GM23338 (cell line): ENCODE measurements at regions not wholly inside any gene's neighbourhood (a gene's known extent, or its start where the extent isn't known, plus 50 kb on each side); places are given as distances from the start of the nearest gene placed in this dataset.

ENCODE experiments used
- ATAC-seq: fragments of 200-7000 bp; cut with Tn5 transposase; 3 replicates; pipeline ENCODE4 v1.9.1; 2020
- DNase-seq: peaks from one replicate; pipeline ENCODE4 v3.0.0-alpha.2; 2015; ENCODE audit warnings: low spot score
- H2AFZ ChIP-seq: fragments of 200-600 bp; sonication (generic); 2 replicates; pipeline ENCODE4 v1.8.0; 2016; ENCODE audit warnings: antibody characterized with exemption, mild to moderate bottlenecking, moderate library complexity
- H3F3A ChIP-seq: fragments of 200-600 bp; sonication (generic); replicated peaks from 2 replicates; pipeline ENCODE4 v1.8.0; 2017; ENCODE audit warnings: antibody characterized with exemption, mixed run types, low read depth
- H3K27ac ChIP-seq: fragments of 200-600 bp; sonication (generic); 2 replicates; pipeline ENCODE4 v1.6.1; 2016; ENCODE audit warnings: low read depth
- H3K27me3 ChIP-seq: fragments of 200-600 bp; sonication (generic); 2 replicates; pipeline ENCODE4 v1.8.0; 2016; ENCODE audit warnings: mild to moderate bottlenecking, mixed run types, moderate library complexity; ENCODE audit not compliant: insufficient read depth
- H3K36me3 ChIP-seq: fragments of 200-600 bp; sonication (generic); 2 replicates; pipeline ENCODE4 v1.8.0; 2016; ENCODE audit warnings: mild to moderate bottlenecking; ENCODE audit not compliant: insufficient read depth
- H3K4me1 ChIP-seq: fragments of 200-600 bp; sonication (generic); 2 replicates; pipeline ENCODE4 v1.8.0; 2016; ENCODE audit warnings: mild to moderate bottlenecking, moderate library complexity; ENCODE audit not compliant: insufficient read depth
- H3K4me2 ChIP-seq: fragments of 200-600 bp; sonication (generic); 2 replicates; pipeline ENCODE4 v1.7.1; 2017; ENCODE audit warnings: mixed run types
- H3K4me3 ChIP-seq: fragments of 200-600 bp; sonication (generic); 2 replicates; pipeline ENCODE4 v1.6.1; 2016; ENCODE audit warnings: mixed run types
- H3K79me2 ChIP-seq: fragments of 200-600 bp; sonication (generic); replicated peaks from 2 replicates; pipeline ENCODE4 v1.8.0; 2017; ENCODE audit warnings: mild to moderate bottlenecking; ENCODE audit not compliant: insufficient read depth
- H3K9me2 ChIP-seq: fragments of 200-600 bp; sonication (generic); 2 replicates; pipeline ENCODE4 v1.8.0; 2017; ENCODE audit not compliant: insufficient read depth
- H4K20me1 ChIP-seq: fragments of 200-600 bp; sonication (generic); replicated peaks from 2 replicates; pipeline ENCODE4 v1.8.0; 2017; ENCODE audit warnings: mild to moderate bottlenecking; ENCODE audit not compliant: insufficient read depth
- H3K27ac Mint-ChIP-seq: 2 replicates; pipeline ENCODE4 v1.8.0; 2020; ENCODE audit warnings: inconsistent platforms, mild to moderate bottlenecking, moderate library complexity, mixed read lengths
- H3K27me3 Mint-ChIP-seq: 3 replicates; pipeline ENCODE4 v1.8.0; 2022; ENCODE audit warnings: low read depth, mild to moderate bottlenecking, moderate library complexity, mixed read lengths, inconsistent platforms; ENCODE audit not compliant: insufficient read depth, poor library complexity
- H3K36me3 Mint-ChIP-seq: 3 replicates; pipeline ENCODE4 v1.8.0; 2021; ENCODE audit warnings: low read depth, mild to moderate bottlenecking, inconsistent platforms, moderate library complexity, mixed read lengths
- H3K4me1 Mint-ChIP-seq: 3 replicates; pipeline ENCODE4 v1.8.0; 2020; ENCODE audit warnings: mild to moderate bottlenecking, inconsistent platforms, mixed read lengths
- H3K4me3 Mint-ChIP-seq: 3 replicates; pipeline ENCODE4 v1.8.0; 2021; ENCODE audit warnings: moderate library complexity, mild to moderate bottlenecking, inconsistent platforms, mixed read lengths
- H3K9me3 Mint-ChIP-seq: 3 replicates; pipeline ENCODE4 v1.8.0; 2020; ENCODE audit warnings: moderate library complexity, mild to moderate bottlenecking, inconsistent platforms, mixed read lengths
- CREB1 ChIP-seq: fragments of 250-450 bp; sonication (Bioruptor Pico); IDR thresholded peaks from 2 replicates; pipeline ENCODE4 v1.5.0; 2020; ENCODE audit warnings: low read depth, mild to moderate bottlenecking, moderate library complexity
- CTCF ChIP-seq, 2 experiments: fragments of 200-600 bp in 1 of 2; sonication (generic) in 1 of 2; conservative IDR thresholded peaks; 2 replicates each; pipeline versions ENCODE4 v1.5.1 to v1.6.1; 2016 to 2017; ENCODE audit warnings: antibody characterized with exemption in 2 of 2, low read depth in 2 of 2, mild to moderate bottlenecking in 2 of 2, moderate library complexity in 1 of 2
- ETS1 ChIP-seq: IDR thresholded peaks from 2 replicates; pipeline ENCODE4 v1.6.1; 2016; ENCODE audit warnings: antibody characterized with exemption
- EZH2 ChIP-seq: fragments of 200-600 bp; sonication (generic); IDR thresholded peaks from one replicate; pipeline ENCODE4 v1.8.0; 2017; ENCODE audit warnings: antibody characterized with exemption, mild to moderate bottlenecking, low read depth; ENCODE audit not compliant: unreplicated experiment
- EZH2phosphoT487 ChIP-seq: fragments of 200-600 bp; sonication (generic); IDR thresholded peaks from one replicate; pipeline ENCODE4 v1.8.1; 2018; ENCODE audit warnings: antibody characterized with exemption; ENCODE audit not compliant: unreplicated experiment
- JUNB ChIP-seq: IDR thresholded peaks from one replicate; pipeline ENCODE4 v1.6.1; 2016; ENCODE audit warnings: antibody characterized with exemption; ENCODE audit not compliant: unreplicated experiment
- NANOG ChIP-seq: IDR thresholded peaks from 2 replicates; pipeline ENCODE4 v1.6.1; 2016; ENCODE audit warnings: antibody characterized with exemption, borderline replicate concordance
- POLR2AphosphoS5 ChIP-seq: IDR thresholded peaks from 2 replicates; pipeline ENCODE4 v1.6.1; 2016; ENCODE audit warnings: antibody characterized with exemption, low read depth
- REST ChIP-seq: IDR thresholded peaks from one replicate; pipeline ENCODE4 v1.6.1; 2018; ENCODE audit warnings: antibody characterized with exemption; ENCODE audit not compliant: unreplicated experiment
- STAT1 ChIP-seq: IDR thresholded peaks from one replicate; pipeline ENCODE4 v1.6.1; 2016; ENCODE audit warnings: antibody characterized with exemption; ENCODE audit not compliant: unreplicated experiment
- ZNF114 ChIP-seq: fragments of 250-450 bp; sonication (Bioruptor Pico); IDR thresholded peaks from 2 replicates; pipeline ENCODE4 v1.5.0; 2020; ENCODE audit warnings: mild to moderate bottlenecking, moderate library complexity
- ZNF331 ChIP-seq: fragments of 250-450 bp; sonication (Bioruptor Pico); IDR thresholded peaks from 2 replicates; pipeline ENCODE4 v1.5.0; 2020; ENCODE audit warnings: low read depth, mild to moderate bottlenecking, moderate library complexity
- ZNF462 ChIP-seq: fragments of 250-450 bp; sonication (Bioruptor Pico); IDR thresholded peaks from 2 replicates; pipeline ENCODE4 v1.5.0; 2020; ENCODE audit warnings: mild to moderate bottlenecking, moderate library complexity

- Histone ChIP-seq H3K27ac (no peak overlapping the region), H4K20me1 (no peaks in the 10 kb centered on the region), H3K4me2 (no peak overlapping the region), H3F3A (no peaks in the 10 kb centered on the region), H3K36me3 (no peaks in the 10 kb centered on the region), H3K4me1 (peaks cover 25% of the 10 kb centered on the region; the same call in 1 of the 2 replicates), H3K79me2 (no peaks in the 10 kb centered on the region), H3K27me3 (no peaks in the 10 kb centered on the region), H3K4me3 (no peak overlapping the region), H3K9me2 (no peaks in the 10 kb centered on the region; the same call in 1 of the 2 replicates), H2AFZ (no peak overlapping the region)
- no peaks in the 10 kb centered on the region for H3K9me3 Mint-ChIP-seq
- no peaks in the 10 kb centered on the region for H3K36me3 Mint-ChIP-seq
- H3K27me3 Mint-ChIP-seq: no peaks in the 10 kb centered on the region
- H3K27ac Mint-ChIP-seq: no peak overlapping the region
- peaks cover 22% of the 10 kb centered on the region for H3K4me1 Mint-ChIP-seq
- no peak for DNase-seq
- ATAC-seq: no peak
- TF ChIP-seq NANOG: no peak
- no peak for TF ChIP-seq EZH2phosphoT487
- TF ChIP-seq ZNF462 (CRISPR knock-in tag): no peak
- TF ChIP-seq ZNF331 (CRISPR knock-in tag): no peak
- TF ChIP-seq ZNF114 (CRISPR knock-in tag): no peak
- TF ChIP-seq STAT1: no peak
- no peak for TF ChIP-seq JUNB
- no peak for TF ChIP-seq REST
- TF ChIP-seq ETS1: no peak
- no peak for TF ChIP-seq CREB1 (CRISPR knock-in tag)
- no peak for TF ChIP-seq POLR2AphosphoS5
- TF ChIP-seq CTCF (conservative IDR thresholded peaks at IDR 0.05; ENCODE audit: low read depth in 2 of 2): no peak
- TF ChIP-seq EZH2: no peak
- H3K4me3 Mint-ChIP-seq: no peak overlapping the region
Measured at GRCh38 chr5:125499636-125500332, 753.3 kb upstream of the ZNF608 start.
